Tibial nerve (tissue), 4 donors: ENCODE measurements at regions not wholly inside any gene's neighbourhood (a gene's known extent, or its start where the extent isn't known, plus 50 kb on each side); places are given as distances from the start of the nearest gene placed in this dataset.
"Not testable (repeated sequence)": the region's sequence is repeated elsewhere in the genome, so short reads cannot be mapped to it uniquely, and the experiment has no call there.

ENCODE experiments used
- DNase-seq, 2 donors: peaks; one replicate each; pipeline ENCODE4 v3.0.0-alpha.2; 2019; ENCODE audit warnings: low spot score in 2 of 2
- H3K27ac ChIP-seq, 4 donors: fragments of 200-600 bp; sonication (generic) in 3 of 4; one replicate each; pipeline ENCODE4 v1.5.1; 2017 to 2019; ENCODE audit warnings: mild to moderate bottlenecking in 1 of 4
- H3K27me3 ChIP-seq, 2 donors: fragments of 200-600 bp; sonication (generic) in 1 of 2; one replicate each; pipeline versions ENCODE4 v1.5.1 to v1.6.0; 2017 to 2019
- H3K36me3 ChIP-seq, 3 donors: fragments of 200-600 bp; sonication (generic); one replicate each; pipeline ENCODE4 v1.5.1; 2018 to 2019
- H3K4me1 ChIP-seq, 4 donors: fragments of 200-600 bp; sonication (generic) in 3 of 4; one replicate each; pipeline ENCODE4 v1.5.1; 2017 to 2019
- H3K4me3 ChIP-seq, 4 donors: fragments of 200-600 bp; sonication (generic) in 3 of 4; one replicate each; pipeline ENCODE4 v1.5.1; 2017 to 2019; ENCODE audit warnings: mild to moderate bottlenecking in 1 of 4, moderate library complexity in 1 of 4
- H3K9me3 ChIP-seq, 4 donors: fragments of 200-600 bp; sonication (generic) in 3 of 4; one replicate each; pipeline ENCODE4 v1.5.1; 2017 to 2019
- EP300 ChIP-seq, 2 donors: sonication (generic); formaldehyde crosslinking; IDR thresholded peaks; one replicate each; pipeline ENCODE4 v1.6.1; 2017; ENCODE audit warnings: antibody characterized with exemption in 2 of 2, mild to moderate bottlenecking in 1 of 2
- POLR2A ChIP-seq, 2 donors: fragments of 450-650 bp; IDR thresholded peaks; one replicate each; pipeline ENCODE4 v1.6.1; 2017; ENCODE audit warnings: antibody characterized with exemption in 2 of 2, mild to moderate bottlenecking in 2 of 2, moderate library complexity in 2 of 2
- WGBS, 2 donors: methylation state at CpG; one replicate each; pipeline ENCODE4 v1.1.5; 2018; 5-methylcytosine and 5-hydroxymethylcytosine counted together
- TF ChIP-seq, protein P1 (sequence below), 5 experiments: fragments of 200-600 bp in 3 of 5; fragments of 450-650 bp in 2 of 5; sonication (generic) in 3 of 5; IDR thresholded peaks; one replicate each; pipeline ENCODE4 v1.5.1; 2016 to 2019; ENCODE audit warnings: antibody characterized with exemption in 5 of 5, mild to moderate bottlenecking in 3 of 5, moderate library complexity in 2 of 5

DNA sequence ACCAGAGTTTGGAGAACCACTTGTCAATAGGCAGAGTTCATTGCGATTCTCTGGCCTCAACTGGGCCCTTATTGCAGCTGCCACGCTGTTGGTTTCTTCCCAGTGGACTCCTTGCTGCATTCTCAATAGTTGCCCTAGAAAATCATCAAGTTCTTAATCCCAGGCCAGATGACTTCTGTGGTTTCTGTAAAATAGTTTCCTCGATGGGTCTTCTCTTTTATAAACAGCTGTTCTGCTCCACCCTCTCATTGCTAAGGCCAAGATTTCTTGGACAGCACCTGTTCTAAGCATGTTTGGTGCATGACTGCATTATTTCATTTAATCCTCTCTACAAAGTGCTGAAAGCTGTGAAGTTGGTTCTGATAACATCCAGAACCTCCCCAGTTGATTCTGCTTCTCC lies 131.0 kb downstream of the BCL2L11 start:
- Histone ChIP-seq H3K9me3 (no peaks in the 10 kb centered on the region), H3K36me3 (no peaks in the 10 kb centered on the region), H3K27ac (no peak overlapping the region), H3K4me1 (no peaks in the 10 kb centered on the region), H3K4me3 (no peak overlapping the region), H3K27me3 (no peaks in the 10 kb centered on the region)
- no peak for DNase-seq
- 81 to 87% methylated on average over 3 of the region's 3 CpGs for WGBS, 2 donors
- no peak for TF ChIP-seq EP300 (IDR thresholded peaks at IDR 0.05)
- TF ChIP-seq, protein P1, sequence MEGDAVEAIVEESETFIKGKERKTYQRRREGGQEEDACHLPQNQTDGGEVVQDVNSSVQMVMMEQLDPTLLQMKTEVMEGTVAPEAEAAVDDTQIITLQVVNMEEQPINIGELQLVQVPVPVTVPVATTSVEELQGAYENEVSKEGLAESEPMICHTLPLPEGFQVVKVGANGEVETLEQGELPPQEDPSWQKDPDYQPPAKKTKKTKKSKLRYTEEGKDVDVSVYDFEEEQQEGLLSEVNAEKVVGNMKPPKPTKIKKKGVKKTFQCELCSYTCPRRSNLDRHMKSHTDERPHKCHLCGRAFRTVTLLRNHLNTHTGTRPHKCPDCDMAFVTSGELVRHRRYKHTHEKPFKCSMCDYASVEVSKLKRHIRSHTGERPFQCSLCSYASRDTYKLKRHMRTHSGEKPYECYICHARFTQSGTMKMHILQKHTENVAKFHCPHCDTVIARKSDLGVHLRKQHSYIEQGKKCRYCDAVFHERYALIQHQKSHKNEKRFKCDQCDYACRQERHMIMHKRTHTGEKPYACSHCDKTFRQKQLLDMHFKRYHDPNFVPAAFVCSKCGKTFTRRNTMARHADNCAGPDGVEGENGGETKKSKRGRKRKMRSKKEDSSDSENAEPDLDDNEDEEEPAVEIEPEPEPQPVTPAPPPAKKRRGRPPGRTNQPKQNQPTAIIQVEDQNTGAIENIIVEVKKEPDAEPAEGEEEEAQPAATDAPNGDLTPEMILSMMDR (IDR thresholded peaks at IDR 0.05), result no peak
- no peak for TF ChIP-seq POLR2A (IDR thresholded peaks at IDR 0.05)

DNA sequence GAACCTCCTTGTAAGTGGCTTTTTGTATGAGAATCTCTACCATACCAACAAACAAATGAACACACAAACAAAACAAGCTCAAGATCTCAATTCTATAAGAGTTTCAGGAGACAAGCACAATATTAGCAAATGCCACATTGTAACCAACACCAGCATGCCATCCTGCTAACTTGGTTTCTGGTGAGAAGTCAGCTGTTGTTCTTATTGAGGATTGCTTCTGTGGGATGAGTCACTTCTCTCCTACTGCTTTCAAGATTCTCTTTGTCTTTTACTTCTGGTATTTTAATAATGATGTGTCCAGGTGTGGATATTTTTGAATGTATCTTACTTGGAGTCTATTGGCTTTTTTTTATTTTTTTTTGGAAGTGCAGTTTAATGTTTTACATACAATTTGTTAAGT lies 131.7 kb downstream of the BCL2L11 start:
- TF ChIP-seq, protein P1 (IDR thresholded peaks at IDR 0.05), result no peak
- TF ChIP-seq POLR2A (IDR thresholded peaks at IDR 0.05) (no peak), EP300 (IDR thresholded peaks at IDR 0.05) (no peak)
- no peaks in the 10 kb centered on the region for H3K4me1 ChIP-seq
- no peaks in the 10 kb centered on the region for H3K9me3 ChIP-seq
- no peak overlapping the region for H3K4me3 ChIP-seq
- H3K27ac ChIP-seq, result no peak overlapping the region
- H3K36me3 ChIP-seq, result no peaks in the 10 kb centered on the region
- no peak for DNase-seq
- H3K27me3 ChIP-seq, result no peaks in the 10 kb centered on the region

DNA sequence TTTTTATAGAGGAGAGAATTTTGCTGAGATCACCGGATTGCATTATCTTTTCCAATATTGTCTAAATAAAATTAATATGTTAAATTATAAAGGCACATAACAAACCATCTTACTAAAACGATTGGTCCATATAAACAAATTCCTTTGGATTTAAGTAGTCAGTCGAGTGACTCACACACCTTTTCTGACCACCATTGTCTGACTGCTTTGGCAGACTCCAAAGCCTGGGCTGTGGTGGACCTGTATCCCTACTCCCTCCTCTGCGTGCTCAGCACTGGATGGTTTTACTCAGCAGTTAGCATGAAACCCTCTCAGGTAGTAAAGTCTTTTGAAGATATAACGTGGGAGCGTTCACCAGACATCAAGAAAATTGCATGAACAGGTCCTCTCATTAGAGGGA lies 134.2 kb downstream of the BCL2L11 start:
- H3K9me3 ChIP-seq, DNase-seq, H3K4me3 ChIP-seq, H3K27me3 ChIP-seq, H3K36me3 ChIP-seq, H3K27ac ChIP-seq, H3K4me1 ChIP-seq: not testable (repeated sequence)
- WGBS, 2 donors, result 87 to 92% methylated on average over 6 of the region's 6 CpGs

DNA sequence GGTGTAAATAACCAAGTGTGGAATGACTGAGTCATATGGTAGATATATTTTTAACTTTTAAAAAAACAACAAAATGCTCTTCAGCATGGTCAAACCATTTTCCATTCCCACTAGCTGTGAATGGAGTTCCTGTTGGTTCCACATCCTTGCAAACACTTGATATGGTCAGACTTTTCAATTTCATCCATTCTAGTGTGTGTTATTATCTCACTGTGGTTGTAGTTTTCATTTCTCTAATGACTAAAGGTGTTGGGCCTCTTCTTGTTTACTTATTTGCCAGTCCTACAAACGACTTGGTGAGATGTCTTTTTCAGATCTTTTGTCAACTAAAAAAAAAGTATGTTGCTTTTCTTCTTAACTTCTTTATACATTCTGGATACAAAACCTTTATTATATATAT lies 135.9 kb downstream of the BCL2L11 start:
- H3K4me3 ChIP-seq, H3K27me3 ChIP-seq, H3K4me1 ChIP-seq, H3K36me3 ChIP-seq, H3K9me3 ChIP-seq, DNase-seq, H3K27ac ChIP-seq: not testable (repeated sequence)
- WGBS, 2 donors, result 63% methylated on average over 1 of the region's 1 CpG; no CpG with 5 or more reads in 1 of the 2 donors

DNA sequence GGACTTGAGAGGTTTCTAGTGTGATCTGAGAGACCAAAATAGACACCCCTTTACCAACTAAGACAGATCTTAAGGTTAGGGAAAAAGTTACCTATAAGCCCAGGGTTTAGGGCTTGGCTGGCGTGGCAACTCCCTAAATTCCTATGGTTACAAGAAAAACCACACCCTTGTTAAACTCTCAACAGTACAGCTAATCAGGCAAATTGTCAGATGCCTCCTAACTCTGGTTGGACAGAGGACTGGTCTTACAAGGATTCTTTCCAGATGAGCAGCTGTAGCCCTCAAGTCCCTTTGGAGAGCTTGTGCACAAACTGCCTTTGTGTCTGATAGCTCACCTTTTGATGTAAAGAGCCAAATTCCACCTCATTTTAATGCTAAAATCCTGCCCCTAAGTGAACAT lies 136.9 kb downstream of the BCL2L11 start:
- DNase-seq, H3K4me3 ChIP-seq, H3K27me3 ChIP-seq, H3K27ac ChIP-seq, H3K9me3 ChIP-seq, H3K4me1 ChIP-seq, H3K36me3 ChIP-seq: not testable (repeated sequence)
- WGBS, 2 donors, result no CpG with 5 or more reads among the region's 1 CpG

DNA sequence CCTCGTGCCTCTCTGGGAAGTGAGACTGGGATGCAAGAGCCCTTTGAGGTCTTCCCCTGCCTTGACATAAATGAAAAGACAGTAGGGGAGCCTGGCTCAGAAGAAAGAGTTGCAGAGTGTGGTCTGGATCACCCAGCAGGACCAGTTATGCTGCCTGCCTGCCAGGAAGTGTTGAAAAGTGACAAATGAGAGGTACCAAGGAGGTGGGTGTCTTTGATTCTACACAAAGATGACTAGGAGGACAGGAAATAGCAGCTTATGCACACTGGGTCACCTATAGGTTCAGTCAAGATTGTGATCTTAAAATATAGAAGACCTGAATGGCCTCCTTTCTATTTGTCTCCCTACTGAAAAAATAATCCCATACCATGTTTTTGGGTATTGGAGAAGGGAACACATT lies 137.6 kb downstream of the BCL2L11 start:
- 88% methylated on average over 1 of the region's 1 CpG; no CpG with 5 or more reads in 1 of the 2 donors for WGBS, 2 donors
- H3K4me3 ChIP-seq, H3K9me3 ChIP-seq, DNase-seq, H3K27me3 ChIP-seq, H3K36me3 ChIP-seq, H3K27ac ChIP-seq, H3K4me1 ChIP-seq: not testable (repeated sequence)

DNA sequence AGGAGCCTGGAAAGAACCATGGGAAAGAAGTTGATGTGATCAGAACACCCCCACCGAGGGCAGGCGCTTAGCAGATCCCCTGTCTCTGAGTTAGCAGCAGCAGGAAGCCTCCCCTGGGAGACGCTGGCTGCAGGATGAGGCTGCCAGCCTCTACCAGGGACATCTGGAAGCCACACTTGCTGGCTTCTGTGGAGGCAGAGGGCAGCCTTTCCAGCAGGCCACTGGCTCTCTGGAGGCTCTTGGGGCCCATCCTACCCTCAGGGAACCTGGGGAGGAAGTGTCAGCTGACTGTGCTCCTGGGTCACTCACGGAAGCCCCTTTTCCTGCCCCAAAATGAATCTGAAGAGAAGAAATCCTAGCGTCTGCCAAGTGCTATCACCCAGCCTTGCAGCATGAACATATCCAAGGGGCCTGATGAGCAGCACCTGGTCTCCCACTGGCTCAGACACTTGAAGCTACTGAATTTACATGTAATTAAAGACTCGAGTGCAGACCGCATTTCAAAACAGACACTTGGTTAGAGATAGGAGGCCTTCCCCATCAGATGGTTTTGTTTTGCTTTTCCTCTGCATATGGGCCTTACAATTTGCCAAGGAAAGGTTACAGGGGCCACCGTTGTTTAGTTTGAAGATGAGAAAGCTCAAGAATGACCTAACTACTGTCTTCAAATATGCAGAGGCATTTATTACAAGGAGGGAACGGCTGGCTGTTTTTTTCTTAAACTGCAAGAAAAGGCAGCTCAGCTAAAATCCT lies 142.1 kb downstream of the BCL2L11 start:
- not testable (repeated sequence) for DNase-seq, H3K36me3 ChIP-seq, H3K4me1 ChIP-seq, H3K27me3 ChIP-seq, H3K27ac ChIP-seq, H3K4me3 ChIP-seq, H3K9me3 ChIP-seq
- WGBS, 2 donors, result 65 to 69% methylated on average over 5 to 7 of the region's 9 CpGs

DNA sequence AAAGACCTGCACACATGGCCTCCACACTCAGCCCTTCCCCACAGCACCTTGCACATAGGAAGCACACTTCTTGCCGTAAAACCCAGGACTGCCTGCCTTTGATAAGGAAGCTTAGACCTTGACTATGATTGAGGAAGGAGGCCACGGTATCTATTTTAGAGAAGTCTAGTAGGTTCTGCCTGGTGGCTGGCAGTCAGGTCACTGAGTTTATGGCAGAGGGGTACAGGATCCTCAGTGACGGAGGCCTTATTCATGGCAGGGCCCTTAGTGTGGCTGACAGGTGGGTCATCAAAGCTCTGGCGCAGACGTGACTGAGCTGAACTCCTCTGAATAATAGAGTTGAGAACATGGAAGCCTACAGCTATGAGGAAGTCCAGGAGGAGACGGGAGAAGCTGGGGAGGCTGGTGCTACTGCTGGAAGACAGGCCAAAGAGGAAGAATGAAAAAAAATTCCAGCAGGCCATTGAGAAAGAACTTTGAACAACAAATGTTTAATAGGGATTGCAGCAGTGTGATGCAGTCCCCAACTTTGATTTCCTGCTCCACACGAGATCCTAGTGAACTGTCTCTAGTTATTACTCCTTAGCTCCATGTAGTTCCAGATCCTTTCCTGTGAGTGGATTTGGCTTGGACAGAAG lies 142.8 kb downstream of the BCL2L11 start:
- not testable (repeated sequence) for H3K27me3 ChIP-seq, H3K36me3 ChIP-seq, H3K27ac ChIP-seq, H3K9me3 ChIP-seq, H3K4me3 ChIP-seq, H3K4me1 ChIP-seq, DNase-seq
- no CpG with 5 or more reads among the region's 7 CpGs for WGBS, 2 donors

DNA sequence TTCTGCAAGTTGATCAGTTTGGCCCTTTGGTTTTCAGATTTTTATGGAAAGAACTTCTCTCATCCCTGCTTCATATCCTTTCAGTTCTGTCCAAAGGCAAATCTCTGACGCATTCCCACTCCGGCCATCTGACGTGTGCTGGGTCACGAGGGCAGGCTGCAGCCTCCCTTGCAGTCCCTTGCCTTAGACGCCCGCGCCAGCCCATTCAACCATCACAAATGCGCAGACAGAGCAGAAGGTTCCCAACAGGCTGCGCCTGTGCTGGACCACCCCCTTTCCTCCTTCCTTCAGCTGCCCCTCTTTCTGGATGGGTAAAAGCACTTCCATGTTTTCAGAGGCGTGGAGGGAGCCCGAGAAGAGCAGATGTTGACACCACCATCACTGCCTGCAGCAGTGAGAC lies 144.2 kb downstream of the BCL2L11 start:
- not testable (repeated sequence) for H3K4me3 ChIP-seq, DNase-seq, H3K36me3 ChIP-seq, H3K9me3 ChIP-seq, H3K27ac ChIP-seq, H3K27me3 ChIP-seq, H3K4me1 ChIP-seq
- 89 to 96% methylated on average over 9 of the region's 11 CpGs for WGBS, 2 donors

DNA sequence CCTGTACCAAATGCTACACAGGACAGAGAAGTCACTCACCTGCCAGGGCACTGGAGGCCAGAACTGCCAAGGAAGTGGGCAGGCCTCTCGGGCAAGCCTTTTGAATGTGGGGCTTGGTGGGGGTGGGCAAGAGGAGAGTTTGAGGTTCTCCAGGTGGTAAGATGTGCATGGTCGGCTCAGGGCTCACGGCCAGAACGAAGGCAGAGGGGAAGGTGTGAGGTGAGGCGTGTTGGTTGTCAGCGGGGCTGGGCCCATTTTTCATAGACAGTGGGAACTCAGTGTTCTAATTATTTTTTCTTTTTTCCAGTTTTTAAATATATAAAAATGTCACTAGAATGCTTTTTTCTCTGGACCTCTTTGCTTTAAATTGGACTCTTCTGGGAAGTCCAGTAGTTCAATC lies 145.8 kb downstream of the BCL2L11 start:
- not testable (repeated sequence) for H3K4me3 ChIP-seq, H3K9me3 ChIP-seq, H3K27me3 ChIP-seq, H3K27ac ChIP-seq, H3K36me3 ChIP-seq, H3K4me1 ChIP-seq, DNase-seq
- 96% methylated on average over 6 of the region's 6 CpGs for WGBS, 2 donors
